Suprapubic skin (tissue), 4 donors: ENCODE measurements at regions not wholly inside any gene's neighbourhood (a gene's known extent, or its start where the extent isn't known, plus 50 kb on each side); places are given as distances from the start of the nearest gene placed in this dataset.
A peak's percentile ranks its signal among the peaks of the same experiment; 100 is the strongest.
"Not testable (repeated sequence)": the region's sequence is repeated elsewhere in the genome, so short reads cannot be mapped to it uniquely, and the experiment has no call there.

Source experiments
- DNase-seq, 2 donors: peaks; one replicate each; pipeline ENCODE4 v3.0.0-alpha.2; 2019; ENCODE audit warnings: low spot score in 2 of 2
- H3K27ac ChIP-seq: fragments of 200-600 bp; sonication (generic); one replicate; pipeline ENCODE4 v1.5.1; 2019
- H3K27me3 ChIP-seq: fragments of 200-600 bp; sonication (generic); one replicate; pipeline ENCODE4 v1.5.1; 2019
- H3K36me3 ChIP-seq: fragments of 200-600 bp; sonication (generic); one replicate; pipeline ENCODE4 v1.5.1; 2019
- H3K4me1 ChIP-seq: fragments of 200-600 bp; sonication (generic); one replicate; pipeline ENCODE4 v1.5.1; 2019
- H3K4me3 ChIP-seq: fragments of 200-600 bp; sonication (generic); one replicate; pipeline ENCODE4 v1.5.1; 2019; ENCODE audit warnings: mild to moderate bottlenecking
- H3K9me3 ChIP-seq: fragments of 200-600 bp; sonication (generic); one replicate; pipeline ENCODE4 v1.5.1; 2019
- EP300 ChIP-seq: sonication (generic); formaldehyde crosslinking; IDR thresholded peaks from one replicate; pipeline ENCODE4 v1.6.1; 2017; ENCODE audit warnings: antibody characterized with exemption
- POLR2A ChIP-seq, 2 donors: fragments of 450-650 bp; IDR thresholded peaks; one replicate each; pipeline ENCODE4 v1.6.1; 2017; ENCODE audit warnings: antibody characterized with exemption in 2 of 2, mild to moderate bottlenecking in 2 of 2, moderate library complexity in 2 of 2
- POLR2AphosphoS5 ChIP-seq, 3 donors: sonication (generic); formaldehyde crosslinking; IDR thresholded peaks; one replicate each; pipeline ENCODE4 v1.6.1; 2017; ENCODE audit warnings: antibody characterized with exemption in 3 of 3
- WGBS: methylation state at CpG from one replicate; pipeline ENCODE4 v1.1.5; 2018; 5-methylcytosine and 5-hydroxymethylcytosine counted together
- TF ChIP-seq, protein P1 (sequence below), 2 donors: fragments of 200-600 bp in 1 of 2; fragments of 450-650 bp in 1 of 2; sonication (generic) in 1 of 2; IDR thresholded peaks; one replicate each; pipeline ENCODE4 v1.5.1; 2016 to 2019; ENCODE audit warnings: antibody characterized with exemption in 2 of 2, mild to moderate bottlenecking in 1 of 2, moderate library complexity in 1 of 2

DNA sequence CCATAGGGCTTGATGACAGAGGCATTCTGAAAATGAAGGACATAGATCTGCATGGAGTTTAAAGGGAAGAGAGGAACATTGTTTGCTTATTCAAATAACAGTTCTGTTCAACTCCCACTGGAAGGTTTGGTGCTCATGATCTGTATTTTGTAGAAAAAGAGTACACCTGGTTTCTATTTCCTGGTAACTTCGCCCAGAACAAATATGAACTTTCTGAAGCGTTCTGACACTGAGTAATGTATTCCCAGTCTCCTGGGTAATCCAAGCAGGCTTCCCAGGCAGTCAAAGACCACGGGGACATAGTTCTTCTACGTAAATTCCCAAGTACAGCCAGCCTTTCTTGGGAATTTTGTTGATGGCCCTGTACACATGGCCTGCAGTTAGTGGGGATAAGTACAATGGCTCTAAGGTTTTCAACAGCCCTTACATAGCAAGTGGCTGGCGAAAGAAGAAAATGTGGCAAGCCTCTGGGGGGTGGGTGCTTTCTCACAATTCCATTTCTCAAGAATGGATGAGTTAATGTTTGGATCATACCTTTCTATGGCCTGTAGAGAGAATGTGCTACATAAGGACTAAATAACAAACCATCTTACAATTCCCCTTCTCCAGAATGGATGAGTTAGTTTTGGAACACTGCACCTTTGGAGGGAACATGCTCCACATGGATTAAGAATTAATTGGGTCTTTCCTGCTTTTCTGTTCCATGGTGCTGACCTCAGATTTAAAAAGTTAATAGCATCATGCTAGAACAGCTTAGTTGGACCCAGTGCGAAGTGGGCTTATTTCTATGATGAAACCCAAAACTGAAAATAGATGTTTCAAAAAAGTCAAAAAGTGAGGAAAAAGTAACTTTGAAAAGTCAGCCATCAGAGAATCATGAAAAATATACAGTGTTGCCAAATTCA is 52.7 kb downstream of the COL6A6 start:
- no peak for DNase-seq
- no peaks in the 10 kb centered on the region for H3K27me3 ChIP-seq
- no peaks in the 10 kb centered on the region for H3K36me3 ChIP-seq
- no peaks in the 10 kb centered on the region for H3K4me1 ChIP-seq
- H3K27ac ChIP-seq = no peak overlapping the region
- no peaks in the 10 kb centered on the region for H3K9me3 ChIP-seq
- WGBS = 85% methylated on average over 6 of the region's 6 CpGs
- TF ChIP-seq EP300 = no peak
- no peak for TF ChIP-seq POLR2A (IDR thresholded peaks at IDR 0.05)
- TF ChIP-seq POLR2AphosphoS5 (IDR thresholded peaks at IDR 0.05) = no peak
- TF ChIP-seq, protein P1, sequence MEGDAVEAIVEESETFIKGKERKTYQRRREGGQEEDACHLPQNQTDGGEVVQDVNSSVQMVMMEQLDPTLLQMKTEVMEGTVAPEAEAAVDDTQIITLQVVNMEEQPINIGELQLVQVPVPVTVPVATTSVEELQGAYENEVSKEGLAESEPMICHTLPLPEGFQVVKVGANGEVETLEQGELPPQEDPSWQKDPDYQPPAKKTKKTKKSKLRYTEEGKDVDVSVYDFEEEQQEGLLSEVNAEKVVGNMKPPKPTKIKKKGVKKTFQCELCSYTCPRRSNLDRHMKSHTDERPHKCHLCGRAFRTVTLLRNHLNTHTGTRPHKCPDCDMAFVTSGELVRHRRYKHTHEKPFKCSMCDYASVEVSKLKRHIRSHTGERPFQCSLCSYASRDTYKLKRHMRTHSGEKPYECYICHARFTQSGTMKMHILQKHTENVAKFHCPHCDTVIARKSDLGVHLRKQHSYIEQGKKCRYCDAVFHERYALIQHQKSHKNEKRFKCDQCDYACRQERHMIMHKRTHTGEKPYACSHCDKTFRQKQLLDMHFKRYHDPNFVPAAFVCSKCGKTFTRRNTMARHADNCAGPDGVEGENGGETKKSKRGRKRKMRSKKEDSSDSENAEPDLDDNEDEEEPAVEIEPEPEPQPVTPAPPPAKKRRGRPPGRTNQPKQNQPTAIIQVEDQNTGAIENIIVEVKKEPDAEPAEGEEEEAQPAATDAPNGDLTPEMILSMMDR (IDR thresholded peaks at IDR 0.05) = no peak
- H3K4me3 ChIP-seq = no peak overlapping the region

DNA sequence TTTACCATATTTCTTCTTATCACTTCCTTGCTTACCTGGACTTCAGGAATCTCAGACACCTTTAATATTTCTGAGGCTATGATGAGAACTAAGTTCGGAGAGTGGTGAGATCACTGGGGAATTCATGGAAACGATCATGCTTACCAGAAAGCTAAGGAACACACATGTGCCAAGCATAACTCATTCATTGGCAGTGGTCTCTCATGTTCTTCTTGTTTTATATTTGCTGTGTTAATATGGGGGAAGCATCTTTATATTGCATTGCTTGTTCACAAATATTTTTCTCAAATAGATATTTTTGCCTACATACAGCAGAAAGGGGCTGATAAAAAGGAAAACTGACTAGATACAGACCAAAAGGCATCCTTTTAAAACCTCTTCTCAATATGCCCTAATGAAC is 55.8 kb downstream of the COL6A6 start:
- H3K9me3 ChIP-seq = no peaks in the 10 kb centered on the region
- H3K4me3 ChIP-seq = no peak overlapping the region
- TF ChIP-seq EP300 (no peak), POLR2A (IDR thresholded peaks at IDR 0.05) (no peak), POLR2AphosphoS5 (IDR thresholded peaks at IDR 0.05) (no peak)
- TF ChIP-seq, protein P1 (IDR thresholded peaks at IDR 0.05) = no peak
- no peaks in the 10 kb centered on the region for H3K4me1 ChIP-seq
- no peak overlapping the region for H3K27ac ChIP-seq
- H3K27me3 ChIP-seq = no peaks in the 10 kb centered on the region
- H3K36me3 ChIP-seq = no peaks in the 10 kb centered on the region
- WGBS = 57% methylated on average over 2 of the region's 2 CpGs
- DNase-seq = no peak

DNA sequence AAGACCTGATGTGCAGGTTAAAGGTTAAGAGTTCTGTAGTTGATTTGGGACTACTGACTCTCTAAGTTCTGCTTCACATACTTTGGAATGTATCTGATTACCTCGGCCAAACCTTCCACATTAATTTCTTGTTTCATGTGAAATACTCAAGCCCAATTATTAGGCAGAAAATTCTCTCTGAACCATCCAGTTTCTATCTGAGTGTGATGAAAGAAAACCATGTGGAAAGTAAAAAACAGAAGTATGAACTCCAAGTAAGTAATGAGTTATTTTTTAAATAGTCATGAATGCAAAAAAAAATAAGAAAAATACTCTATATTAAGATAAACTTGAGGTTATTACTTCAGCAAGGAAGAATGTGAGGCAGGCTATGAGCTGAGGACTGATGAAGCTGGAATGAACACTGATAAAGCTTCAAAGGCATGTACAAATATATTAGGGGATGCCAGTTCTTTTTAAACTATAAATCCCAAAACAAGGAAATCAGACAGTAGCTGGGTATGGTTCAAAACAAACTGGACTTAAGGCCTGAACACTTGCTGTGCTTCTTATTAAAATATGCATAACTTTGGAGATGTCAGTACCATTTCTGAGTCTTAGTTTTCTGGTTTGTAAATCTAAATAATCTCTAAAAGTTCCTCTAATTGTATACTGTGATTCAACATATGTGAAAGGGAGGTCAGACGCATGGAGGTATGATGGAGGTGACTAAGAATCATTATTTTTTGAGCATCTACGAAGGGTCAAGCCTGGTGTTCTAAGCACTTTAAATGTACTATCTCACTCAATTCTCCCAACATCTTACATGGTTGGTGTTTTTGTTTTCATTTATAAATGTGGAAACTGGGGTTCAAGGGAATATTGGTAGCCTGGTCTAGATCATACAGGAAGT is 59.6 kb downstream of the COL6A6 start:
- Histone ChIP-seq H3K36me3 (no peaks in the 10 kb centered on the region), H3K27me3 (no peaks in the 10 kb centered on the region), H3K4me1 (no peaks in the 10 kb centered on the region), H3K9me3 (no peaks in the 10 kb centered on the region), H3K27ac (no peak overlapping the region), H3K4me3 (no peak overlapping the region)
- TF ChIP-seq, protein P1 (IDR thresholded peaks at IDR 0.05) = no peak
- no peak for TF ChIP-seq POLR2AphosphoS5 (IDR thresholded peaks at IDR 0.05)
- no peak for TF ChIP-seq EP300
- no peak for TF ChIP-seq POLR2A (IDR thresholded peaks at IDR 0.05)
- 79% methylated on average over 3 of the region's 3 CpGs for WGBS
- DNase-seq = no peak

DNA sequence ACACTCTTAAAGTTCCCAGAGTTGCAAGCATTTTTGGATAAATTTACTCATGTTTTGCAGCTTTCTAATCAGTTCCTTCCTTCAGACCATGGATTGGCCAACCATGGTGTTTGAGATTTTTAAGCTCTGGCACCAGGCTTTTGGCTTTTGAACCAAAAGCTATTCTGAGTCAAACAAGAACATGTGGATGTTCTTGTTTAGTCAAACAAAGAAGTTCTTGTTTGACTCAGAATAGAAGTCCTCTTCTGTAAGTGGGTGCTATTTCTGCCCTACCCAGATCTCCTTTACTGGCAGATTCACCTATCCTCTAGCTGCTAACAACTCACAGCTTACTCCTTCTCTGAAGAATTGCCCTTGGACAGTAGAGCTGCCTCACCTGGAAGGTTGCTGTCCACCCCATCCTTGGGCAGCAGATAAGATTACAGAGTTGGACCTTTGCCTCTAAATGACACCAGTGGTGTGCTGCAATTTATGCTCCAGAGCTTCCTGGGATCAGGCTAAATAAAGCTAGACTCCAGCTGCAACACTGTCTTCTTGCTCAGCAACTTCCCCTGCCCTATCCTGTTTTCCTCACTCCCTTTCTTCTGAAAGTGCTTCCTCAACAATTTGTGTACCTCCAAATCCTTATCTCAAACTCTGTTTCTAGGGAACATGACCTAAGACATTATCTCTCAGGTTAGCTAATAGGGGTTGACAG is 65.6 kb downstream of the COL6A6 start:
- H3K9me3 ChIP-seq = no peaks in the 10 kb centered on the region
- H3K4me1 ChIP-seq = peaks cover 5% of the 10 kb centered on the region
- H3K27ac ChIP-seq = peak overlapping the region; percentile 29
- no peak for DNase-seq
- H3K36me3 ChIP-seq = no peaks in the 10 kb centered on the region
- no peak for TF ChIP-seq POLR2A (IDR thresholded peaks at IDR 0.05)
- TF ChIP-seq EP300 = no peak
- TF ChIP-seq, protein P1 (IDR thresholded peaks at IDR 0.05) = no peak
- TF ChIP-seq POLR2AphosphoS5 (IDR thresholded peaks at IDR 0.05) = no peak
- no peak overlapping the region for H3K4me3 ChIP-seq
- no peaks in the 10 kb centered on the region for H3K27me3 ChIP-seq

DNA sequence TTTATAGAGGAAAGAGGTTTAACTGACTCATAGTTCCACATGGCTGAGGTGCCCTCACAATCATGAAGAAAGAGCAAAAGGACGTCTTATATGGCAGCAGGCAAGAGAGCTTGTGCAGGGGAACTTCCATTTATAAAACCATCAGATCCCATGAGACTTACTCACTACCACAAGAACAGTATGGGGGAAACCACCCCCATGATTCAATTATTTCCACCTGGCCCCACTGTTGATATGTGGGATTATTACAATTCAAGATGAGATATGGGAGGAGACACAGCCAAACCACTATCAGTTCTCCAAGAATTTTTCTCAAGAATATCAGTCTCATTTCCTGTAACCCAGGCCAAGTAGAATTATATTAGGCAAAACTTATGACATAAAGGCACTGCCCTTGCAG is 77.8 kb downstream of the COL6A6 start:
- not testable (repeated sequence) for H3K4me1 ChIP-seq, H3K4me3 ChIP-seq
- WGBS = 71% methylated on average over 1 of the region's 1 CpG

More for the DNA sequence above, 77.8 kb downstream of the COL6A6 start:
- not testable (repeated sequence) for H3K36me3 ChIP-seq, DNase-seq, H3K27ac ChIP-seq, H3K9me3 ChIP-seq, H3K27me3 ChIP-seq
